ENCODE measurements at regions not wholly inside any gene's neighbourhood (a gene's known extent, or its start where the extent isn't known, plus 50 kb on each side); places are given as distances from the start of the nearest gene placed in this dataset.

DNA sequence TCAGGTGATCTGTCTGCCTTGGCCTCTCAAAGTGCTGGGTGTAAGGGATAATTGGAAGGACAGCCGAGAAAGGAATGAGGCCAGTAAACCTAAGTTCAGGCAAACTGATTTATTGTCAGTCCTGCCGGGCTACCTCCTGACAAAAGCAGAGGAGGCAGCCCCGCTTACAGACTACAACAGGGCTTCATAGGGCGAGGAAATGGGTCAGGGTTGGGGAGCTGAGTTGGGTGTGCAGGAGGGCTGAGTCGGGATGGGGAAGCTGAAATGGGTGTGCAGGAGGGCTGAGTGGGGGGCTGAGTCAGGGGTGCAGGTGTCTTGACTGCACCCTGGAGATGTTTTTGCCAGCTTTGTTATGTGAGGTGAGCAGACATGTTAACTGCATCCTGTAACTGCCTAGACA, 210.2 kb downstream of the SLITRK6 start:
- TF ChIP-seq, protein P1, sequence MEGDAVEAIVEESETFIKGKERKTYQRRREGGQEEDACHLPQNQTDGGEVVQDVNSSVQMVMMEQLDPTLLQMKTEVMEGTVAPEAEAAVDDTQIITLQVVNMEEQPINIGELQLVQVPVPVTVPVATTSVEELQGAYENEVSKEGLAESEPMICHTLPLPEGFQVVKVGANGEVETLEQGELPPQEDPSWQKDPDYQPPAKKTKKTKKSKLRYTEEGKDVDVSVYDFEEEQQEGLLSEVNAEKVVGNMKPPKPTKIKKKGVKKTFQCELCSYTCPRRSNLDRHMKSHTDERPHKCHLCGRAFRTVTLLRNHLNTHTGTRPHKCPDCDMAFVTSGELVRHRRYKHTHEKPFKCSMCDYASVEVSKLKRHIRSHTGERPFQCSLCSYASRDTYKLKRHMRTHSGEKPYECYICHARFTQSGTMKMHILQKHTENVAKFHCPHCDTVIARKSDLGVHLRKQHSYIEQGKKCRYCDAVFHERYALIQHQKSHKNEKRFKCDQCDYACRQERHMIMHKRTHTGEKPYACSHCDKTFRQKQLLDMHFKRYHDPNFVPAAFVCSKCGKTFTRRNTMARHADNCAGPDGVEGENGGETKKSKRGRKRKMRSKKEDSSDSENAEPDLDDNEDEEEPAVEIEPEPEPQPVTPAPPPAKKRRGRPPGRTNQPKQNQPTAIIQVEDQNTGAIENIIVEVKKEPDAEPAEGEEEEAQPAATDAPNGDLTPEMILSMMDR (conservative IDR thresholded peaks at IDR 0.05) = no peak
- TF ChIP-seq EZH2 (IDR thresholded peaks at IDR 0.05; ENCODE audit: low read depth) = no peak

Data from PC-9 (cell line).